H1 (cell line): ENCODE measurements at regions not wholly inside any gene's neighbourhood (a gene's known extent, or its start where the extent isn't known, plus 50 kb on each side); places are given as distances from the start of the nearest gene placed in this dataset.

Experiments used
- CTCF ChIA-PET: fragments of 300-600 bp; sonication (Branson Sonifier 250); formaldehyde crosslinking; loops from one replicate; lab custom pipeline; 2021; ENCODE audit not compliant: partially characterized antibody; lab: Charles Lee
- POLR2A ChIA-PET: fragments of 300-600 bp; sonication (Branson Sonifier 250); formaldehyde crosslinking; loops from one replicate; lab custom pipeline; 2021; ENCODE audit warnings: inconsistent platforms; ENCODE audit not compliant: partially characterized antibody; lab: Charles Lee
- DNase-seq, 2 experiments: peaks; one replicate each; pipeline versions ENCODE4 v3.0.0 to v3.0.0-alpha.2; 2010 to 2022; ENCODE audit warnings: low spot score in 2 of 2, low read depth in 1 of 2, mixed read lengths in 1 of 2
- FAIRE-seq: peaks from 2 replicates; lab custom pipeline; 2011; peaks lifted over from hg19 to GRCh38; lab: Jason Lieb, UNC
- H2AFZ ChIP-seq: 2 replicates; pipeline ENCODE4 v1.8.1; 2012; ENCODE audit warnings: low read length, inconsistent platforms
- H2AK5ac ChIP-seq: 2 replicates; pipeline ENCODE4 v1.6.1; 2013; ENCODE audit warnings: low read depth, low read length
- H2BK120ac ChIP-seq: replicated peaks from 2 replicates; pipeline ENCODE3; 2013; ENCODE audit warnings: low read depth, low read length, inconsistent platforms
- H2BK12ac ChIP-seq: 2 replicates; pipeline ENCODE4 v1.6.1; 2013; ENCODE audit warnings: low read depth, low read length
- H2BK15ac ChIP-seq: 2 replicates; pipeline ENCODE4 v1.6.1; 2013; ENCODE audit warnings: low read length
- H2BK20ac ChIP-seq: 2 replicates; pipeline ENCODE4 v1.6.1; 2013; ENCODE audit warnings: low read length
- H2BK5ac ChIP-seq: 2 replicates; pipeline ENCODE4 v1.6.1; 2013; ENCODE audit warnings: low read depth, low read length
- H3K14ac ChIP-seq: 2 replicates; pipeline ENCODE4 v1.6.1; 2013; ENCODE audit warnings: inconsistent platforms; ENCODE audit not compliant: insufficient read length
- H3K18ac ChIP-seq: 2 replicates; pipeline ENCODE4 v1.6.1; 2013; ENCODE audit warnings: low read length; ENCODE audit errors: extremely low read depth
- H3K23ac ChIP-seq: 2 replicates; pipeline ENCODE4 v1.6.1; 2013; ENCODE audit warnings: inconsistent platforms; ENCODE audit not compliant: insufficient read length
- H3K23me2 ChIP-seq: 2 replicates; pipeline ENCODE4 v1.6.1; 2013; ENCODE audit warnings: low read depth, low read length
- H3K27ac ChIP-seq: 2 replicates; pipeline ENCODE4 v1.6.1; 2011; ENCODE audit warnings: low read depth, low read length, inconsistent platforms
- H3K27me3 ChIP-seq, 4 experiments: replicated peaks in 1 of 4; 1 replicate in 1 of 4; 2 replicates in 3 of 4; pipeline versions ENCODE4 v1.6.1 to v1.8.1; 2011 to 2013; ENCODE audit warnings: low read length in 3 of 4, mild to moderate bottlenecking in 3 of 4, inconsistent platforms in 2 of 4, mixed read lengths in 2 of 4, moderate library complexity in 1 of 4; ENCODE audit not compliant: control insufficient read depth in 3 of 4, insufficient read depth in 3 of 4; ENCODE audit errors: extremely low read depth in 1 of 4
- H3K36me3 ChIP-seq, 4 experiments: 2 replicates each; pipeline versions ENCODE4 v1.6.1 to v1.8.1; 2011 to 2013; ENCODE audit warnings: mild to moderate bottlenecking in 4 of 4, low read length in 3 of 4, moderate library complexity in 2 of 4, control low read depth in 1 of 4, inconsistent platforms in 1 of 4; ENCODE audit not compliant: insufficient read depth in 4 of 4, control insufficient read depth in 2 of 4
- H3K4ac ChIP-seq: replicated peaks from 2 replicates; pipeline ENCODE3; 2013; ENCODE audit warnings: low read length, low read depth, mixed read lengths, inconsistent platforms; ENCODE audit not compliant: insufficient read length
- H3K4me1 ChIP-seq, 4 experiments: replicated peaks in 1 of 4; 1 replicate in 1 of 4; 2 replicates in 3 of 4; pipeline versions ENCODE4 v1.6.1 to v1.8.1; 2011 to 2013; ENCODE audit warnings: low read length in 3 of 4, inconsistent platforms in 2 of 4, mixed read lengths in 1 of 4; ENCODE audit not compliant: insufficient read depth in 4 of 4, control insufficient read depth in 3 of 4
- H3K4me2 ChIP-seq, 2 experiments: 2 replicates each; pipeline versions ENCODE4 v1.6.1 to v1.8.1; 2011 to 2013; ENCODE audit warnings: low read depth in 2 of 2, low read length in 2 of 2, control low read depth in 1 of 2, inconsistent platforms in 1 of 2, mild to moderate bottlenecking in 1 of 2; ENCODE audit not compliant: insufficient read depth in 1 of 2
- H3K4me3 ChIP-seq, 4 experiments: fragments of 200-600, 300-600 bp in 1 of 4; sonication (generic), shearing (Covaris generic), sonication (Bioruptor Twin) in 1 of 4; 2 replicates each; pipeline versions ENCODE4 v1.5.1 to v1.8.1; 2011 to 2016; ENCODE audit warnings: low read length in 4 of 4, low read depth in 3 of 4, control low read depth in 2 of 4, inconsistent platforms in 2 of 4, mild to moderate bottlenecking in 2 of 4, mixed read lengths in 1 of 4, moderate library complexity in 1 of 4; ENCODE audit not compliant: insufficient read depth in 2 of 4; ENCODE audit errors: extremely low read depth in 1 of 4
- H3K56ac ChIP-seq: replicated peaks from 2 replicates; pipeline ENCODE3; 2013; ENCODE audit warnings: low read depth, mild to moderate bottlenecking, mixed read lengths, low read length, inconsistent platforms; ENCODE audit not compliant: insufficient read length
- H3K79me1 ChIP-seq: 2 replicates; pipeline ENCODE4 v1.6.1; 2013; ENCODE audit warnings: low read depth, low read length, control low read depth
- H3K79me2 ChIP-seq, 2 experiments: 2 replicates each; pipeline versions ENCODE4 v1.6.1 to v1.8.1; 2012 to 2013; ENCODE audit warnings: low read length in 2 of 2, mild to moderate bottlenecking in 2 of 2, inconsistent platforms in 1 of 2; ENCODE audit not compliant: insufficient read depth in 2 of 2, control insufficient read depth in 1 of 2
- H3K9ac ChIP-seq, 4 experiments: replicated peaks in 1 of 4; 1 replicate in 1 of 4; 2 replicates in 3 of 4; pipeline versions ENCODE4 v1.6.1 to v1.8.1; 2011 to 2013; ENCODE audit warnings: low read depth in 3 of 4, low read length in 3 of 4, control low read depth in 2 of 4, mild to moderate bottlenecking in 2 of 4, moderate library complexity in 2 of 4, inconsistent platforms in 1 of 4; ENCODE audit errors: extremely low read depth in 1 of 4
- H3K9me3 ChIP-seq, 2 experiments: 2 replicates each; pipeline versions ENCODE4 v1.6.1 to v1.8.1; 2012 to 2013; ENCODE audit warnings: mild to moderate bottlenecking in 2 of 2, moderate library complexity in 2 of 2, control low read depth in 1 of 2, inconsistent platforms in 1 of 2, low read depth in 1 of 2, low read length in 1 of 2, mixed read lengths in 1 of 2; ENCODE audit not compliant: insufficient read depth in 2 of 2
- H4K20me1 ChIP-seq, 2 experiments: replicated peaks in 1 of 2; 2 replicates each; pipeline versions ENCODE3 to v1.8.1; 2011 to 2013; ENCODE audit warnings: inconsistent platforms in 2 of 2, low read length in 2 of 2, mild to moderate bottlenecking in 1 of 2; ENCODE audit not compliant: insufficient read depth in 2 of 2, control insufficient read depth in 1 of 2
- H4K5ac ChIP-seq: 2 replicates; pipeline ENCODE4 v1.6.1; 2013; ENCODE audit warnings: low read length, low read depth, mixed read lengths, inconsistent platforms; ENCODE audit not compliant: insufficient read length
- H4K8ac ChIP-seq: 2 replicates; pipeline ENCODE4 v1.8.0; 2013; ENCODE audit warnings: mild to moderate bottlenecking, moderate library complexity, low read length, inconsistent platforms; ENCODE audit not compliant: insufficient read depth; ENCODE audit errors: extremely low read depth
- H4K91ac ChIP-seq: replicated peaks from 2 replicates; pipeline ENCODE3; 2013; ENCODE audit warnings: low read length, mixed read lengths, inconsistent platforms; ENCODE audit not compliant: insufficient read length
- CEBPB ChIP-seq: IDR thresholded peaks from 2 replicates; pipeline ENCODE4 v1.6.1; 2012; ENCODE audit warnings: low read depth, low read length
- CHD2 ChIP-seq: IDR thresholded peaks from 2 replicates; pipeline ENCODE4 v1.6.1; 2012; ENCODE audit warnings: low read length, improper control_type of control experiment
- CREB1 ChIP-seq: IDR thresholded peaks from 2 replicates; pipeline ENCODE4 v1.6.1; 2012; ENCODE audit warnings: inconsistent platforms
- EGR1 ChIP-seq: IDR thresholded peaks from 2 replicates; pipeline ENCODE4 v1.6.1; 2011; ENCODE audit warnings: low read depth, low read length, borderline replicate concordance
- EP300 ChIP-seq, 2 experiments: IDR thresholded peaks; 1 replicate in 1 of 2; 2 replicates in 1 of 2; pipeline ENCODE4 v1.6.1; 2011 to 2012; ENCODE audit warnings: low read depth in 2 of 2, low read length in 2 of 2, mild to moderate bottlenecking in 2 of 2, borderline replicate concordance in 1 of 2, inconsistent platforms in 1 of 2, moderate library complexity in 1 of 2
- HDAC2 ChIP-seq, 2 experiments: fragments of 300-600 bp in 1 of 2; sonication (generic) in 1 of 2; IDR thresholded peaks; 2 replicates each; pipeline ENCODE4 v1.6.1; 2011 to 2012; ENCODE audit warnings: low read depth in 2 of 2, low read length in 2 of 2, mild to moderate bottlenecking in 2 of 2, moderate library complexity in 2 of 2, borderline replicate concordance in 1 of 2, inconsistent platforms in 1 of 2
- JUN ChIP-seq: IDR thresholded peaks from 2 replicates; pipeline ENCODE4 v1.6.1; 2011; ENCODE audit warnings: low read depth, mild to moderate bottlenecking, improper control_type of control experiment, low read length
- JUND ChIP-seq: IDR thresholded peaks from 2 replicates; pipeline ENCODE4 v1.6.1; 2011; ENCODE audit warnings: mild to moderate bottlenecking, improper control_type of control experiment, low read length
- MAFK ChIP-seq: IDR thresholded peaks from 2 replicates; pipeline ENCODE4 v1.6.1; 2012; ENCODE audit warnings: low read depth, mild to moderate bottlenecking, improper control_type of control experiment, low read length
- RAD21 ChIP-seq, 2 experiments: IDR thresholded peaks in 1 of 2; conservative IDR thresholded peaks in 1 of 2; 2 replicates each; pipeline ENCODE4 v1.6.1; 2011; ENCODE audit warnings: low read depth in 2 of 2, low read length in 2 of 2, improper control_type of control experiment in 1 of 2, inconsistent platforms in 1 of 2, mild to moderate bottlenecking in 1 of 2, moderate library complexity in 1 of 2
- SIN3A ChIP-seq, 2 experiments: IDR thresholded peaks in 1 of 2; conservative IDR thresholded peaks in 1 of 2; 2 replicates each; pipeline ENCODE4 v1.6.1; 2011 to 2012; ENCODE audit warnings: low read length in 2 of 2, improper control_type of control experiment in 1 of 2, low read depth in 1 of 2, mild to moderate bottlenecking in 1 of 2
- SP1 ChIP-seq: IDR thresholded peaks from 2 replicates; pipeline ENCODE4 v1.6.1; 2011; ENCODE audit warnings: low read depth, low read length
- TCF12 ChIP-seq: IDR thresholded peaks from 2 replicates; pipeline ENCODE4 v1.6.1; 2011; ENCODE audit warnings: low read depth, mild to moderate bottlenecking, low read length
- WGBS, 2 experiments: shearing (Covaris generic) in 1 of 2; methylation state at CpG; one replicate each; pipeline versions ENCODE4 v1.1.6 to v1.1.7; 2013 to 2015; ENCODE audit warnings: low lambda C conversion rate in 2 of 2, mixed read lengths in 2 of 2, inconsistent platforms in 1 of 2, low coverage in 1 of 2, missing lambda C conversion rate in 1 of 2; ENCODE audit not compliant: insufficient replicate concordance in 2 of 2, insufficient coverage in 1 of 2, insufficient read length in 1 of 2; ENCODE audit errors: extremely low coverage in 1 of 2, missing lambda C conversion rate in 1 of 2; 5-methylcytosine and 5-hydroxymethylcytosine counted together

- H3K56ac ChIP-seq: no peak overlapping the region
- no peak overlapping the region for H3K4ac ChIP-seq
- H3K27ac ChIP-seq: peak overlapping the region; percentile 54; the same call in 1 of the 2 replicates
- no peak overlapping the region for H4K91ac ChIP-seq
- H2BK120ac ChIP-seq: no peak overlapping the region
- H3K4me2 ChIP-seq: peak overlapping the region; percentile 33 to 50; a peak in 3 of 4 replicates
- FAIRE-seq (peak; percentile 87), DNase-seq (peak; percentile 39 to 53)
- H2BK20ac ChIP-seq: peak overlapping the region; percentile 68; the same call in 1 of the 2 replicates
- H2BK15ac ChIP-seq: no peak overlapping the region
- H2AK5ac ChIP-seq: no peak overlapping the region
- peaks cover 11 to 17% of the 10 kb centered on the region in 2 experiments; a peak in 2 of 4 replicates for H3K9me3 ChIP-seq
- CTCF ChIA-PET: interaction anchor here (0.8 kb wide), 1 partner anchor 493 kb away, joined by 3 read pairs; no protein-coding TSS in a partner anchor
- no peak overlapping the region for H3K14ac ChIP-seq
- WGBS, 2 experiments: 42% methylated on average over 2 of the region's 2 CpGs; no CpG with 5 or more reads in 1 of the 2 experiments
- 0 out of 8 replicates have a peak overlapping the region, but pooled peaks of 1 of the 4 experiments have one; percentile 13 for H3K4me3 ChIP-seq
- H3K18ac ChIP-seq: 0 out of 2 replicates have a peak overlapping the region, but pooled peaks have one; percentile 17
- H2BK5ac ChIP-seq: peak overlapping the region; percentile 96; the same call in 1 of the 2 replicates
- H4K20me1 ChIP-seq: no peaks in the 10 kb centered on the region
- H4K8ac ChIP-seq: no peak overlapping the region
- H3K4me1 ChIP-seq: peaks cover 3 to 17% (median 11%) of the 10 kb centered on the region in 4 experiments; a peak in 6 of 7 replicates
- no peaks in the 10 kb centered on the region for H3K36me3 ChIP-seq
- H3K79me2 ChIP-seq: no peaks in the 10 kb centered on the region
- POLR2A ChIA-PET: interaction anchor here (1.4 kb wide), 1 partner anchor 16 kb away, joined by 5 read pairs; no protein-coding TSS in a partner anchor
- H3K9ac ChIP-seq: no peak overlapping the region
- H4K5ac ChIP-seq: no peak overlapping the region
- no peak overlapping the region for H2AFZ ChIP-seq
- H3K79me1 ChIP-seq: no peaks in the 10 kb centered on the region
- no peak overlapping the region; the same call in 1 of the 2 replicates for H2BK12ac ChIP-seq
- H3K23me2 ChIP-seq: no peaks in the 10 kb centered on the region
- no peaks in the 10 kb centered on the region for H3K27me3 ChIP-seq
- no peak overlapping the region for H3K23ac ChIP-seq
- peak; percentile 73; the same call in 1 of the 2 replicates for TF ChIP-seq SP1
- TF ChIP-seq RAD21 (IDR thresholded peaks at IDR 0.05 in 1 of 2, conservative IDR thresholded peaks at IDR 0.05 in 1 of 2; ENCODE audit: low read depth in 2 of 2, low read length in 2 of 2): peak in 1 of 2 experiments; percentile 28; a peak in 1 of 4 replicates
- TF ChIP-seq EGR1: peak; percentile 73; the same call in 1 of the 2 replicates
- peak in 1 of 2 experiments; percentile 58; a peak in 1 of 4 replicates for TF ChIP-seq SIN3A (conservative IDR thresholded peaks at IDR 0.05 in 1 of 2, IDR thresholded peaks at IDR 0.05 in 1 of 2; ENCODE audit: low read depth in 1 of 2, low read length in 2 of 2)
- no peak for TF ChIP-seq MAFK
- no peak for TF ChIP-seq JUN
- TF ChIP-seq CHD2: no peak
- peak; percentile 65 for TF ChIP-seq CEBPB
- no peak for TF ChIP-seq CREB1
- TF ChIP-seq TCF12: peak; percentile 89
- TF ChIP-seq EP300 (IDR thresholded peaks at IDR 0.05; ENCODE audit: borderline replicate concordance in 1 of 2, low read depth in 2 of 2, low read length in 2 of 2): 0 out of 3 replicates have a peak, but pooled peaks of 1 of the 2 experiments have one; percentile 29
- TF ChIP-seq HDAC2 (IDR thresholded peaks at IDR 0.05; ENCODE audit: borderline replicate concordance in 1 of 2, low read depth in 2 of 2, low read length in 2 of 2): peak in 1 of 2 experiments; percentile 51; a peak in 1 of 4 replicates
- TF ChIP-seq JUND: peak; percentile 46; the same call in 1 of the 2 replicates
Measured at GRCh38 chr4:19195696-19196095, 1056.0 kb upstream of the SLIT2 start.
